ENCODE measurements at regions not wholly inside any gene's neighbourhood (a gene's known extent, or its start where the extent isn't known, plus 50 kb on each side); places are given as distances from the start of the nearest gene placed in this dataset.

DNA sequence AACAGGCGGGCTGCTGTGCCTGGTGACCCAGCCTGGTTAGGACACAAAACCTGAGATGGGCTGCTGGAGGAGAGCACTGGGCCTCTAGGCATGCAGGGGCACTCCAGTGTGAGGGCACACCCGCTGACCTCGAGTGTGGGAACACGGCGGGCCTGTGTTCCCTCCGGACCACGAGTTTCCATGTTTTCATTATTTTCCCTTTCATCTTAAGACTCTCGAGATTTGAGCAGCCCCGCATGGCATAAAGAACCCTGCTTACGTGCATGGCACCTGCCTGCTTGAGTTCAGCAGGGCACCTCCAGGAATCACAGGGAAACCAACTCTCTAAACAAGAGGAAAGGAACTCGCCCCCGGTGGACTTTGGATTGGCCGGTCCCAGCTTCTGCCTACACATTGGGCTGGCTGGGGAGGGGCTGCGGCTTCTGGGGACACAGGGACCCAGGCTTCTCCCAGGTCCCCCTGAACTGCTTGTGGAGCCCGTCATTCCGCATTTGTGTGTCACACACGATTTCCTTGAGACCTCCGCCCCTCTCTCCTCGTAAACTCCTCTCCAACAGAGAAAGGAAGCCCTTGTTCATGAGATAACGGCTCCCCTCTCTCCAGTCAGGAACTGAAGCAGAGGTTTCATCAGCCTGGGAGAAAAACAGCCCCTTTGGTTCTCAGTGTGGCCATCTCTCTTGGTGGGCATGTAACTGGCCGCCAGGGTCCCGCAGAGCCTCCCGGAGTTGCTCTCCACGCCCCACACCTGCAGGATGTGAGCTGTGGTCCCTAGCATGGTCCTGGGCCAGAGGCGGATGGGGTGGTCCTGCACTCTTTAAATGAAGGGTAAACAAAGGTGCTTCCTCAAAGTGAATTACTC, 181.8 kb downstream of the TTLL2 start:
- no peak overlapping the region for H3K4me3 ChIP-seq
- 62 to 69% methylated on average over 9 to 25 of the region's 25 CpGs for WGBS, 2 donors (ENCODE audit: low coverage in 1 of 2)
- intact Hi-C loops (cut with DNase I; ENCODE audit: low total_unique reads), result no loop called here
- no peak overlapping the region for H3K27ac ChIP-seq
- TF ChIP-seq POLR2A (IDR thresholded peaks at IDR 0.05) (no peak), EP300 (IDR thresholded peaks at IDR 0.05; ENCODE audit: low read depth) (no peak), POLR2AphosphoS5 (IDR thresholded peaks at IDR 0.05) (no peak)
- TF ChIP-seq, protein P1, sequence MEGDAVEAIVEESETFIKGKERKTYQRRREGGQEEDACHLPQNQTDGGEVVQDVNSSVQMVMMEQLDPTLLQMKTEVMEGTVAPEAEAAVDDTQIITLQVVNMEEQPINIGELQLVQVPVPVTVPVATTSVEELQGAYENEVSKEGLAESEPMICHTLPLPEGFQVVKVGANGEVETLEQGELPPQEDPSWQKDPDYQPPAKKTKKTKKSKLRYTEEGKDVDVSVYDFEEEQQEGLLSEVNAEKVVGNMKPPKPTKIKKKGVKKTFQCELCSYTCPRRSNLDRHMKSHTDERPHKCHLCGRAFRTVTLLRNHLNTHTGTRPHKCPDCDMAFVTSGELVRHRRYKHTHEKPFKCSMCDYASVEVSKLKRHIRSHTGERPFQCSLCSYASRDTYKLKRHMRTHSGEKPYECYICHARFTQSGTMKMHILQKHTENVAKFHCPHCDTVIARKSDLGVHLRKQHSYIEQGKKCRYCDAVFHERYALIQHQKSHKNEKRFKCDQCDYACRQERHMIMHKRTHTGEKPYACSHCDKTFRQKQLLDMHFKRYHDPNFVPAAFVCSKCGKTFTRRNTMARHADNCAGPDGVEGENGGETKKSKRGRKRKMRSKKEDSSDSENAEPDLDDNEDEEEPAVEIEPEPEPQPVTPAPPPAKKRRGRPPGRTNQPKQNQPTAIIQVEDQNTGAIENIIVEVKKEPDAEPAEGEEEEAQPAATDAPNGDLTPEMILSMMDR (IDR thresholded peaks at IDR 0.05), result no peak
- no peaks in the 10 kb centered on the region for H3K9me3 ChIP-seq
- no peak for DNase-seq
- no peaks in the 10 kb centered on the region for H3K27me3 ChIP-seq
- H3K4me1 ChIP-seq, result peaks cover 0 to 6% (median 0%) of the 10 kb centered on the region in 4 donors
- in situ Hi-C loops (cut with MboI; ENCODE audit: low pct_ligation_motif_present in 1 of 4, low pct_unique_long_range_greater_than_20kb in 1 of 4, low sequenced_read_pairs in 3 of 4), result no loop called here
- no peaks in the 10 kb centered on the region for H3K36me3 ChIP-seq

DNA sequence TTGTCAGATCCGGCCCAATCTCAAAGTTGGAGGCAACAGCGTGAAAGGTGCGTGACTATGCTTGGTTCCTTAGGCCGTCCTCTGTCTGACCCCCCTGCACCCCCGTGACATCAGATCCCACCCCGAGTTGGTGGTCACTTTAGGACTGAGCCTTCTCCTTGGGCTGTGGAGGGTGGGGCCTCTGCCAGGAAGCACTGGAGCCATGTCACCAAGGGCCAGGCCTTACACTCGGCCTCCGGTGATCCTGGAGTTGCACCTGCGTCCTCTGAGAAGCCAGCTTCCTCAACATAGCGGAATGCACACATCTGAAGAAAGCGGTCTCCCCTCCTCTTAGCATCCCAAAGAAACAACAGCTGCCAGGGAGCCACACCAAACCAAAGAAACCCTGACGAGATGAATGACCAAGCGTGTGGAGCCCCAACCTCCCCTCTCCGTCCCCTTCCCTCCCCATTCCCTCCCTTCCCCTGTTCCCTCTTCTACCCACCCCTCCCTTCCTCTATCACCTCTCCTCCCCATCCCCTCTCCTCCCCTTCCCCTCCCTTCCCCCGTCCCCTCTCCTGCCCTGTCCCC, 182.6 kb downstream of the TTLL2 start:
- in situ Hi-C loops (cut with MboI; ENCODE audit: low pct_ligation_motif_present in 1 of 4, low pct_unique_long_range_greater_than_20kb in 1 of 4, low sequenced_read_pairs in 3 of 4) (no loop called here), intact Hi-C loops (cut with DNase I; ENCODE audit: low total_unique reads) (no loop called here)
- Histone ChIP-seq H3K27ac (no peak overlapping the region), H3K36me3 (no peaks in the 10 kb centered on the region), H3K4me1 (peaks cover 0 to 6% (median 0%) of the 10 kb centered on the region in 4 donors), H3K4me3 (no peak overlapping the region), H3K27me3 (no peaks in the 10 kb centered on the region), H3K9me3 (no peaks in the 10 kb centered on the region)
- TF ChIP-seq, protein P1 (IDR thresholded peaks at IDR 0.05), result no peak
- TF ChIP-seq POLR2A (IDR thresholded peaks at IDR 0.05) (no peak), EP300 (IDR thresholded peaks at IDR 0.05; ENCODE audit: low read depth) (no peak), POLR2AphosphoS5 (IDR thresholded peaks at IDR 0.05) (no peak)
- WGBS, 2 donors (ENCODE audit: low coverage in 1 of 2), result 75 to 87% methylated on average over 4 to 15 of the region's 15 CpGs
- DNase-seq, result no peak

DNA sequence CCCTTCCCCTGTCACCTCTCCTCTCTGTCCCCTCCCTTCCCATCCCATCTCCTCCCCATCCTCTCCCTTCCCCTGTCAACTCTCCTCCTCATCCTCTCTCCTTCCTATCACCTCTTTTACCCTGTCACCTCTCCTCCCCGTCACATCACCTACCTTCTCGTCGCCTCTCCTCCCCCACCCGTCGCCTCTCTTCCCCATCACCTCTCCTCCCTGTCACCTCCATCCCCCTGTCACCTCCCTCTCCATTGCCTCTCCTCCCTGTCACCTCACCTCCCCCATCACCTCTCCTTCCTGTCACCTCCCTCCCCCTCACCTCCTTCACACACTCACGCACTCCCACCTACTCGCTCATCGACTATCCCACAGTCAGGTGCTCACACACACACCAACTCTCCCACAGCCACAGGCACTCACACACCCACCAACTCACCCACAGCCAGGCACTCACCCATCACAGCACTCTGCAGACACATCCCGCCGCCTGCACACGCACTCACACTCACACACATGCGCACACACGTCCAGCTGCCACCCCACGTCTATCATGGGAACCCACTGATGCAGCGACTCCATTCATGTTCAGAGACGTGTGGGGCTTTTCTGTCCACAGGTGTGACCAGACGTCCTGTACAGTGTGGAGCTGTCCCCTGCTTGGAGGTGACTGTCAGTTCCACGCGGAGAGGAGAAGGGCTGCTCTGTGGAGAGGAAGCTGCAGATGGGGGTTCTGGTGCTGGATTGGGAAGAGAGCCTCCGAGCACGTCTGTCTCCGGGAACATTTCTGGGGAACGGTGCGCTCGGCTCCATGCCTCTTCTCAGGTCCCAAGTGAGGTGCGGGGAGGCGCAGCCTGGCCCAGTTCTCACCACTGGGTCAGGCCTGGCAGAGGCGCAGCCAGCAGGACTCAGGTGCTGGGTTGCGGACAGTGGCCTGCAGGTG, 184.3 kb downstream of the TTLL2 start:
- 85 to 89% methylated on average over 5 to 29 of the region's 29 CpGs for WGBS, 2 donors (ENCODE audit: low coverage in 1 of 2)
- in situ Hi-C loops (cut with MboI; ENCODE audit: low pct_ligation_motif_present in 1 of 4, low pct_unique_long_range_greater_than_20kb in 1 of 4, low sequenced_read_pairs in 3 of 4) (no loop called here), intact Hi-C loops (cut with DNase I; ENCODE audit: low total_unique reads) (no loop called here)
- H3K4me3 ChIP-seq, result no peak overlapping the region
- DNase-seq, result no peak
- TF ChIP-seq POLR2AphosphoS5 (IDR thresholded peaks at IDR 0.05), result no peak
- TF ChIP-seq EP300 (IDR thresholded peaks at IDR 0.05; ENCODE audit: low read depth), result no peak
- TF ChIP-seq, protein P1 (IDR thresholded peaks at IDR 0.05), result no peak
- TF ChIP-seq POLR2A (IDR thresholded peaks at IDR 0.05), result no peak
- H3K36me3 ChIP-seq, result no peaks in the 10 kb centered on the region
- H3K9me3 ChIP-seq, result no peaks in the 10 kb centered on the region
- H3K27ac ChIP-seq, result no peak overlapping the region
- peaks cover 0 to 6% (median 0%) of the 10 kb centered on the region in 4 donors for H3K4me1 ChIP-seq
- H3K27me3 ChIP-seq, result no peaks in the 10 kb centered on the region

DNA sequence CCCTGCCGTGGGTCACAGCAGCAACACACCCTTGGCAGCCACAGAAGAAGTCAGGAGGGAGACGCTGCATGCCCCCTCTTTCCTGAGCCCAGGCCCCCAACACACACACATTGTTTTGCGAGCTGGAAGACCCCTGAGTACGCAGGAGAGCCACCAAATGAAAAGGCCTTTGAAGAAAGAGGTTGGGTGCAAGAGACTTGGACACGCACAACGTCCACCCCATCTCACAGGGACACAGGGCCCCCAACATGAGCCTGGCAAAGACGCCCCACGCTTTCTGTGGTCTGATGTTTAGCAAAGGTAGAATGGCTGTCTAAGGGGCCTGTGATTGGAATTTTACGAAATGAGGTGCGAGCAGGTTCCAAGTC, 185.0 kb downstream of the TTLL2 start:
- H3K27me3 ChIP-seq, result no peaks in the 10 kb centered on the region
- 89% methylated on average over 10 of the region's 10 CpGs; no CpG with 5 or more reads in 1 of the 2 donors for WGBS, 2 donors (ENCODE audit: low coverage in 1 of 2)
- H3K4me1 ChIP-seq, result peaks cover 0 to 6% (median 0%) of the 10 kb centered on the region in 4 donors
- TF ChIP-seq POLR2A (IDR thresholded peaks at IDR 0.05), result no peak
- TF ChIP-seq, protein P1 (IDR thresholded peaks at IDR 0.05), result no peak
- no peak for TF ChIP-seq POLR2AphosphoS5 (IDR thresholded peaks at IDR 0.05)
- TF ChIP-seq EP300 (IDR thresholded peaks at IDR 0.05; ENCODE audit: low read depth), result no peak
- intact Hi-C loops (cut with DNase I; ENCODE audit: low total_unique reads), result no loop called here
- no peak for DNase-seq
- no peak overlapping the region for H3K4me3 ChIP-seq
- H3K27ac ChIP-seq, result no peak overlapping the region
- in situ Hi-C loops (cut with MboI; ENCODE audit: low pct_ligation_motif_present in 1 of 4, low pct_unique_long_range_greater_than_20kb in 1 of 4, low sequenced_read_pairs in 3 of 4), result no loop called here
- no peaks in the 10 kb centered on the region for H3K9me3 ChIP-seq
- H3K36me3 ChIP-seq, result no peaks in the 10 kb centered on the region
